COLO668 (cell line): ENCODE measurements at regions not wholly inside any gene's neighbourhood (a gene's known extent, or its start where the extent isn't known, plus 50 kb on each side); places are given as distances from the start of the nearest gene placed in this dataset.

Source experiments
- DNase-seq: peaks from one replicate; lab custom pipeline; 2025; ENCODE audit not compliant: unreplicated experiment; lab: John Stamatoyannopoulos, UW

GRCh38 chr4:167652267-167652666 lies 418.0 kb upstream of the SPOCK3 start:
- DNase-seq = no peak

GRCh38 chr4:167688660-167689142 lies 403.6 kb upstream of the ANXA10 start:
- DNase-seq = no peak

GRCh38 chr4:167702391-167702790 lies 389.9 kb upstream of the ANXA10 start:
- no peak for DNase-seq

- DNase-seq = no peak
These were observed 380.8 kb upstream of the ANXA10 start for GRCh38 chr4:167711517-167711916.

GRCh38 chr4:167713756-167714155 lies 378.6 kb upstream of the ANXA10 start:
- DNase-seq = no peak

- DNase-seq = no peak
These were observed 377.2 kb upstream of the ANXA10 start for GRCh38 chr4:167715176-167715575.

- DNase-seq = no peak
These were observed 374.8 kb upstream of the ANXA10 start for GRCh38 chr4:167717495-167717894.

GRCh38 chr4:167721617-167722486 lies 370.5 kb upstream of the ANXA10 start:
- DNase-seq = no peak

GRCh38 chr4:167722487-167722808 lies 369.9 kb upstream of the ANXA10 start:
- no peak for DNase-seq

GRCh38 chr4:167724941-167725340 lies 367.4 kb upstream of the ANXA10 start:
- no peak for DNase-seq

GRCh38 chr4:167730769-167731168 lies 361.6 kb upstream of the ANXA10 start:
- DNase-seq = no peak

- no peak for DNase-seq
These were observed 347.2 kb upstream of the ANXA10 start for GRCh38 chr4:167745024-167745687.

- no peak for DNase-seq
These were observed 325.1 kb upstream of the ANXA10 start for GRCh38 chr4:167767281-167767680.

- no peak for DNase-seq
These were observed 317.7 kb upstream of the ANXA10 start for GRCh38 chr4:167774646-167775045.

- DNase-seq = no peak
These were observed 317.0 kb upstream of the ANXA10 start for GRCh38 chr4:167775375-167775774.

- no peak for DNase-seq
These were observed 313.1 kb upstream of the ANXA10 start for GRCh38 chr4:167779280-167779679.

- DNase-seq = no peak
These were observed 312.5 kb upstream of the ANXA10 start for GRCh38 chr4:167779864-167780263.

GRCh38 chr4:167784826-167785225 lies 307.5 kb upstream of the ANXA10 start:
- no peak for DNase-seq

- DNase-seq = no peak
These were observed 306.8 kb upstream of the ANXA10 start for GRCh38 chr4:167785523-167785922.

- no peak for DNase-seq
These were observed 305.8 kb upstream of the ANXA10 start for GRCh38 chr4:167786504-167786903.

- DNase-seq = no peak
These were observed 305.1 kb upstream of the ANXA10 start for GRCh38 chr4:167787231-167787630.

- no peak for DNase-seq
These were observed 289.7 kb upstream of the ANXA10 start for GRCh38 chr4:167802463-167803212.
